GM13977 (cell line): ENCODE measurements at regions not wholly inside any gene's neighbourhood (a gene's known extent, or its start where the extent isn't known, plus 50 kb on each side); places are given as distances from the start of the nearest gene placed in this dataset.

Source experiments
- DNase-seq: peaks from one replicate; pipeline ENCODE4 v3.0.0; 2012; ENCODE audit warnings: low spot score
- in situ Hi-C: fragments of 300-500 bp; cut with MboI; formaldehyde crosslinking; loops from one replicate; pipeline ENCODE4 v1.12.0; 2022; ENCODE audit warnings: low sequenced_read_pairs, low pct_unique_long_range_greater_than_20kb, mixed read lengths, inconsistent platforms; ENCODE audit not compliant: unreplicated experiment
- TF ChIP-seq, protein P1 (sequence below): IDR thresholded peaks from 2 replicates; pipeline ENCODE4 v1.5.1; 2012; ENCODE audit warnings: mild to moderate bottlenecking, control low read depth; ENCODE audit not compliant: insufficient read depth; ENCODE audit errors: extremely low read depth, missing control alignments

GRCh38 chr9:118784033-118784432 is 585.2 kb downstream of the BRINP1 start:
- in situ Hi-C loops = no loop called here
- DNase-seq = no peak
- TF ChIP-seq, protein P1, sequence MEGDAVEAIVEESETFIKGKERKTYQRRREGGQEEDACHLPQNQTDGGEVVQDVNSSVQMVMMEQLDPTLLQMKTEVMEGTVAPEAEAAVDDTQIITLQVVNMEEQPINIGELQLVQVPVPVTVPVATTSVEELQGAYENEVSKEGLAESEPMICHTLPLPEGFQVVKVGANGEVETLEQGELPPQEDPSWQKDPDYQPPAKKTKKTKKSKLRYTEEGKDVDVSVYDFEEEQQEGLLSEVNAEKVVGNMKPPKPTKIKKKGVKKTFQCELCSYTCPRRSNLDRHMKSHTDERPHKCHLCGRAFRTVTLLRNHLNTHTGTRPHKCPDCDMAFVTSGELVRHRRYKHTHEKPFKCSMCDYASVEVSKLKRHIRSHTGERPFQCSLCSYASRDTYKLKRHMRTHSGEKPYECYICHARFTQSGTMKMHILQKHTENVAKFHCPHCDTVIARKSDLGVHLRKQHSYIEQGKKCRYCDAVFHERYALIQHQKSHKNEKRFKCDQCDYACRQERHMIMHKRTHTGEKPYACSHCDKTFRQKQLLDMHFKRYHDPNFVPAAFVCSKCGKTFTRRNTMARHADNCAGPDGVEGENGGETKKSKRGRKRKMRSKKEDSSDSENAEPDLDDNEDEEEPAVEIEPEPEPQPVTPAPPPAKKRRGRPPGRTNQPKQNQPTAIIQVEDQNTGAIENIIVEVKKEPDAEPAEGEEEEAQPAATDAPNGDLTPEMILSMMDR = no peak

GRCh38 chr9:118785456-118785855 is 583.8 kb downstream of the BRINP1 start:
- no peak for DNase-seq
- in situ Hi-C loops = no loop called here
- TF ChIP-seq, protein P1 = no peak

GRCh38 chr9:118786877-118787276 is 582.4 kb downstream of the BRINP1 start:
- no peak for DNase-seq
- TF ChIP-seq, protein P1 = no peak
- in situ Hi-C loops = no loop called here

- TF ChIP-seq, protein P1 = no peak
- in situ Hi-C loops = no loop called here
- no peak for DNase-seq
These were observed 560.0 kb downstream of the BRINP1 start for GRCh38 chr9:118809160-118809625.

GRCh38 chr9:118829334-118829733 is 539.9 kb downstream of the BRINP1 start:
- no peak for DNase-seq
- in situ Hi-C loops = no loop called here
- TF ChIP-seq, protein P1 = no peak

- in situ Hi-C loops = no loop called here
These were observed 536.9 kb downstream of the BRINP1 start for GRCh38 chr9:118832371-118832770.

More at GRCh38 chr9:118832371-118832770, 536.9 kb downstream of the BRINP1 start:
- TF ChIP-seq, protein P1 = no peak
- DNase-seq = no peak
